CD4-positive, alpha-beta T cell (primary cell): ENCODE measurements at regions not wholly inside any gene's neighbourhood (a gene's known extent, or its start where the extent isn't known, plus 50 kb on each side); places are given as distances from the start of the nearest gene placed in this dataset.

Experiments used
- ATAC-seq: fragments of 200-7000 bp; cut with Tn5 transposase; one replicate; pipeline ENCODE4 v1.10.0; 2022; ENCODE audit warnings: mild to moderate bottlenecking; ENCODE audit not compliant: poor library complexity
- CTCF ChIA-PET: fragments of 350-600 bp; sonication (Branson Sonifier 250); formaldehyde crosslinking; loops from one replicate; lab custom pipeline; 2021; ENCODE audit warnings: antibody characterized with exemption, inconsistent platforms; lab: Charles Lee
- POLR2A ChIA-PET: fragments of 350-600 bp; sonication (Branson Sonifier 250); formaldehyde crosslinking; loops from one replicate; lab custom pipeline; 2021; ENCODE audit warnings: antibody characterized with exemption, inconsistent platforms; lab: Charles Lee
- DNase-seq, 14 experiments: peaks; one replicate each; pipeline ENCODE4 v3.0.0-alpha.2; 2013 to 2020; ENCODE audit warnings: mixed read lengths in 2 of 14
- H3K27ac ChIP-seq, 2 donors: one replicate each; pipeline versions ENCODE4 v1.5.1 to v1.7.0; 2013; ENCODE audit warnings: low read length in 2 of 2, low read depth in 1 of 2, mild to moderate bottlenecking in 1 of 2
- H3K27me3 ChIP-seq, 2 experiments: 1 replicate in 1 of 2; 2 replicates in 1 of 2; pipeline versions ENCODE4 v1.6.1 to v1.7.0; 2013; ENCODE audit warnings: low read length in 2 of 2, control low read depth in 1 of 2, mild to moderate bottlenecking in 1 of 2, moderate library complexity in 1 of 2; ENCODE audit not compliant: insufficient read depth in 2 of 2, control insufficient read depth in 1 of 2
- H3K36me3 ChIP-seq: one replicate; pipeline ENCODE4 v1.6.1; 2013; ENCODE audit warnings: low read length, control low read depth; ENCODE audit not compliant: insufficient read depth
- H3K4me1 ChIP-seq: one replicate; pipeline ENCODE4 v1.6.1; 2013; ENCODE audit warnings: low read length, control low read depth; ENCODE audit not compliant: insufficient read depth
- H3K4me3 ChIP-seq: one replicate; pipeline ENCODE4 v1.5.1; 2013; ENCODE audit warnings: mild to moderate bottlenecking, low read length, moderate library complexity
- H3K9me3 ChIP-seq, 2 experiments: 1 replicate in 1 of 2; 2 replicates in 1 of 2; pipeline versions ENCODE4 v1.6.1 to v1.7.0; 2013; ENCODE audit warnings: low read length in 2 of 2, mild to moderate bottlenecking in 2 of 2, control low read depth in 1 of 2, moderate library complexity in 1 of 2; ENCODE audit not compliant: control insufficient read depth in 1 of 2, insufficient read depth in 1 of 2
- H3K27ac Mint-ChIP-seq: one replicate; pipeline ENCODE4 v1.8.0; 2020; ENCODE audit warnings: mixed read lengths
- H3K27me3 Mint-ChIP-seq: one replicate; pipeline ENCODE4 v1.8.0; 2021; ENCODE audit warnings: mixed read lengths
- H3K36me3 Mint-ChIP-seq: one replicate; pipeline ENCODE4 v1.8.0; 2021; ENCODE audit warnings: low read depth, mixed read lengths
- H3K4me1 Mint-ChIP-seq: one replicate; pipeline ENCODE4 v1.8.0; 2021; ENCODE audit warnings: low read depth, mixed read lengths
- H3K4me3 Mint-ChIP-seq: one replicate; pipeline ENCODE4 v1.8.0; 2020; ENCODE audit warnings: mild to moderate bottlenecking, mixed read lengths
- H3K9me3 Mint-ChIP-seq: one replicate; pipeline ENCODE4 v1.8.0; 2020; ENCODE audit warnings: mixed read lengths
- intact Hi-C, 2 experiments: fragments of 100-400 bp; cut with DNase I in 1 of 2; cut with micrococcal nuclease in 1 of 2; formaldehyde crosslinking; loops; one replicate each; pipeline versions ENCODE4 v1.15.1 to v1.9.0; 2023 to 2025; cut with DNase I, micrococcal nuclease
- TF ChIP-seq, protein P1 (sequence below): fragments of 200-600 bp; IDR thresholded peaks from one replicate; pipeline ENCODE4 v1.8.0; 2022; ENCODE audit warnings: antibody characterized with exemption, mild to moderate bottlenecking

DNA sequence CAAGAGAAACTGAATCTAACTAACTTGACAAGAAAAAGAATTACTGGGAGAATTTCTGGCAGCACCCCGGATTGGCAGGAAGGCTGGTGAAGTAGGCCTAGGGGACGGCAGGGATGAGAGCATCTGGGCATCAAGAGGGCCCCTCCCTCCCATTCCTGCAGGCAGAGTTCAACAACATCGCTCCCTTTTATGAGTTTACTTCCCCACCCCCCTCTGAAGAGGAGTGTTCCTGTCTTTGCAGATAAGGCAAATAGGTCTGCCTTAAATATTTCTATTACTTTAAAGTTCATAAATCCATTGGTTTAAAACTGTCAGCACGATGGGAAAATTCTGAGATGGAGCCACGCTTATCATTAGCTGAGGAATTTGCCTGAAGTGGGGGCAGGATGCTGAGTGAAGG lies 168.7 kb downstream of the TBX5 start:
- Histone ChIP-seq H3K27ac (no peak overlapping the region), H3K4me3 (no peak overlapping the region), H3K36me3 (no peaks in the 10 kb centered on the region), H3K4me1 (no peaks in the 10 kb centered on the region), H3K27me3 (peaks cover 0 to 10% of the 10 kb centered on the region in 2 experiments), H3K9me3 (peaks cover 0 to 17% of the 10 kb centered on the region in 2 experiments)
- H3K4me1 Mint-ChIP-seq = no peaks in the 10 kb centered on the region
- ATAC-seq (no peak), DNase-seq (no peak)
- peaks cover 10% of the 10 kb centered on the region for H3K27me3 Mint-ChIP-seq
- no peak overlapping the region for H3K27ac Mint-ChIP-seq
- CTCF ChIA-PET = no interaction called here
- no peaks in the 10 kb centered on the region for H3K36me3 Mint-ChIP-seq
- no peak overlapping the region for H3K4me3 Mint-ChIP-seq
- POLR2A ChIA-PET = no interaction called here
- peaks cover 6% of the 10 kb centered on the region for H3K9me3 Mint-ChIP-seq
- TF ChIP-seq, protein P1, sequence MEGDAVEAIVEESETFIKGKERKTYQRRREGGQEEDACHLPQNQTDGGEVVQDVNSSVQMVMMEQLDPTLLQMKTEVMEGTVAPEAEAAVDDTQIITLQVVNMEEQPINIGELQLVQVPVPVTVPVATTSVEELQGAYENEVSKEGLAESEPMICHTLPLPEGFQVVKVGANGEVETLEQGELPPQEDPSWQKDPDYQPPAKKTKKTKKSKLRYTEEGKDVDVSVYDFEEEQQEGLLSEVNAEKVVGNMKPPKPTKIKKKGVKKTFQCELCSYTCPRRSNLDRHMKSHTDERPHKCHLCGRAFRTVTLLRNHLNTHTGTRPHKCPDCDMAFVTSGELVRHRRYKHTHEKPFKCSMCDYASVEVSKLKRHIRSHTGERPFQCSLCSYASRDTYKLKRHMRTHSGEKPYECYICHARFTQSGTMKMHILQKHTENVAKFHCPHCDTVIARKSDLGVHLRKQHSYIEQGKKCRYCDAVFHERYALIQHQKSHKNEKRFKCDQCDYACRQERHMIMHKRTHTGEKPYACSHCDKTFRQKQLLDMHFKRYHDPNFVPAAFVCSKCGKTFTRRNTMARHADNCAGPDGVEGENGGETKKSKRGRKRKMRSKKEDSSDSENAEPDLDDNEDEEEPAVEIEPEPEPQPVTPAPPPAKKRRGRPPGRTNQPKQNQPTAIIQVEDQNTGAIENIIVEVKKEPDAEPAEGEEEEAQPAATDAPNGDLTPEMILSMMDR = no peak
- intact Hi-C loops = no loop called here

DNA sequence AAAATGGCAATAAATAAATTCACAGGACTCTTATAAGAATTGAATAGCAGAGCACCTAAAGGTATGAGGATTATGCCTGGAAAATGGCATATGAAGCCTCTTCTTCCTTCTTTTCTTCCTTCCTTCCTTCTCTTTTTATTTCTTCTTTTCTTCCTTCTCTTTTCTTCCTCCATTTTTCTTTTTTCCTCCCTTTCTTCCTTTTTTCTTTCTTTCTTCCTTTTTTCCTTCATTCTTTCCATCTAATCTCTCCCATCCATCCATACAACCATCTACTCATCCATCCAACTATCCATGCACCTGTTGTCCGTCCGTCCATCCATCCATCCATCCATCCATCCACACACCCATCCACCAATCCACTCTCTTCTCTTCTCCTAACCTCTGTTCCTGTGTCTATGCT lies 173.8 kb downstream of the TBX5 start:
- intact Hi-C loops = no loop called here
- Histone ChIP-seq H3K27me3 (no peaks in the 10 kb centered on the region), H3K27ac (no peak overlapping the region), H3K4me1 (no peaks in the 10 kb centered on the region), H3K9me3 (peaks cover 0 to 8% of the 10 kb centered on the region in 2 experiments), H3K4me3 (no peak overlapping the region), H3K36me3 (no peaks in the 10 kb centered on the region)
- TF ChIP-seq, protein P1 = no peak
- Mint-ChIP-seq H3K9me3 (peaks cover 5% of the 10 kb centered on the region), H3K4me3 (no peak overlapping the region), H3K4me1 (no peaks in the 10 kb centered on the region), H3K27ac (no peak overlapping the region), H3K36me3 (no peaks in the 10 kb centered on the region), H3K27me3 (no peaks in the 10 kb centered on the region)
- POLR2A ChIA-PET = no interaction called here
- ATAC-seq = no peak
- CTCF ChIA-PET = no interaction called here
- no peak for DNase-seq

DNA sequence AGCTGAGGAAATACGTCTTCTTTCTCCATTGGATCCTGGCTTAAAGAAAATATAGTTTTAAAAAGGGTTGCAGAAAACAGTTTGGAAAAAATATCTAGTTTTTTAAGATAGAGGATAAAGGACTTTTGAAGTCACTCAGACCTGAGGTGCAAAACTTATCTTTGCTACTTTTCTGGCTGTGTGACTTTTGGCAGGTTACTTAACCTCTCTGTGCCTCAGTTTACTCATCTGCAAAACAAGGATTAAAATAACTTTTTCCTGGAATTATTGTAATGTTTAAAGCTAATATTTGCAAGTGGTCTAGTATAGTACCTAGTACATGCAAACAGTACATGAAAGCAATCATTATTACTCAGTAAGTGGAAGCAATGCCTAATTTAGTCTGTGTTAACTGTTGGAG lies 176.8 kb downstream of the TBX5 start:
- Histone ChIP-seq H3K27me3 (peaks cover 6 to 7% of the 10 kb centered on the region in 2 experiments), H3K36me3 (no peaks in the 10 kb centered on the region), H3K4me3 (no peak overlapping the region), H3K27ac (no peak overlapping the region), H3K4me1 (no peaks in the 10 kb centered on the region), H3K9me3 (peaks cover 0 to 4% of the 10 kb centered on the region in 2 experiments)
- ChIA-PET CTCF (no interaction called here), POLR2A (no interaction called here)
- Mint-ChIP-seq H3K4me1 (no peaks in the 10 kb centered on the region), H3K4me3 (no peak overlapping the region), H3K9me3 (peaks cover 3% of the 10 kb centered on the region), H3K27ac (no peak overlapping the region), H3K27me3 (peaks cover 17% of the 10 kb centered on the region), H3K36me3 (no peaks in the 10 kb centered on the region)
- TF ChIP-seq, protein P1 = no peak
- intact Hi-C loops = no loop called here
- DNase-seq (no peak), ATAC-seq (no peak)
